ENCODE measurements at regions not wholly inside any gene's neighbourhood (a gene's known extent, or its start where the extent isn't known, plus 50 kb on each side); places are given as distances from the start of the nearest gene placed in this dataset.

DNA sequence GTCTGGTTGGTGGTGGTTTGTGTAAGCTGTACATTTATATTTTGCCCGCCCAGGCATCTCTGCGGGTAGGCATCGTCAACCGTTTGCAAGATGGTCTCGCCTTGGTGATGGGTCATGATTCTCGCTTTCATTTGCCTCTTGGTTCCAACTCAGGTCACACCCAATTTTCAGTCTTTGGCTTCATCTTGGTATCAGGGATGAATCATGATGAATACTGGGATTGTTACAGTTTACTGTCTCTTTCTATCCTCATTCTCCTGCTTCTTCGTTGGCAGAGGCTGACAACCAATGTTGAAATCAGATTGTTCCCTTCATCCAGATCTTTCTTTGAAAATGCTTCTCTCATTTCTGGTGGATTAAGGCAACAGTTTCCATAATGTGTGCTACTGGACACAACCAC, 129.7 kb upstream of the KAZN start:
- H3K27me3 Mint-ChIP-seq (ENCODE audit: low read depth): no peaks in the 10 kb centered on the region
- H3K9me3 Mint-ChIP-seq: no peaks in the 10 kb centered on the region
- no peak overlapping the region for H3K4me3 Mint-ChIP-seq
- DNase-seq (ENCODE audit: low read depth, low spot score): no peak
- TF ChIP-seq, protein P1, sequence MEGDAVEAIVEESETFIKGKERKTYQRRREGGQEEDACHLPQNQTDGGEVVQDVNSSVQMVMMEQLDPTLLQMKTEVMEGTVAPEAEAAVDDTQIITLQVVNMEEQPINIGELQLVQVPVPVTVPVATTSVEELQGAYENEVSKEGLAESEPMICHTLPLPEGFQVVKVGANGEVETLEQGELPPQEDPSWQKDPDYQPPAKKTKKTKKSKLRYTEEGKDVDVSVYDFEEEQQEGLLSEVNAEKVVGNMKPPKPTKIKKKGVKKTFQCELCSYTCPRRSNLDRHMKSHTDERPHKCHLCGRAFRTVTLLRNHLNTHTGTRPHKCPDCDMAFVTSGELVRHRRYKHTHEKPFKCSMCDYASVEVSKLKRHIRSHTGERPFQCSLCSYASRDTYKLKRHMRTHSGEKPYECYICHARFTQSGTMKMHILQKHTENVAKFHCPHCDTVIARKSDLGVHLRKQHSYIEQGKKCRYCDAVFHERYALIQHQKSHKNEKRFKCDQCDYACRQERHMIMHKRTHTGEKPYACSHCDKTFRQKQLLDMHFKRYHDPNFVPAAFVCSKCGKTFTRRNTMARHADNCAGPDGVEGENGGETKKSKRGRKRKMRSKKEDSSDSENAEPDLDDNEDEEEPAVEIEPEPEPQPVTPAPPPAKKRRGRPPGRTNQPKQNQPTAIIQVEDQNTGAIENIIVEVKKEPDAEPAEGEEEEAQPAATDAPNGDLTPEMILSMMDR (conservative IDR thresholded peaks at IDR 0.05): no peak
- no peaks in the 10 kb centered on the region for H3K36me3 Mint-ChIP-seq (ENCODE audit: low read depth)
- H3K4me1 Mint-ChIP-seq: no peaks in the 10 kb centered on the region
- no peak overlapping the region for H3K27ac Mint-ChIP-seq (ENCODE audit: unreplicated experiment)

DNA sequence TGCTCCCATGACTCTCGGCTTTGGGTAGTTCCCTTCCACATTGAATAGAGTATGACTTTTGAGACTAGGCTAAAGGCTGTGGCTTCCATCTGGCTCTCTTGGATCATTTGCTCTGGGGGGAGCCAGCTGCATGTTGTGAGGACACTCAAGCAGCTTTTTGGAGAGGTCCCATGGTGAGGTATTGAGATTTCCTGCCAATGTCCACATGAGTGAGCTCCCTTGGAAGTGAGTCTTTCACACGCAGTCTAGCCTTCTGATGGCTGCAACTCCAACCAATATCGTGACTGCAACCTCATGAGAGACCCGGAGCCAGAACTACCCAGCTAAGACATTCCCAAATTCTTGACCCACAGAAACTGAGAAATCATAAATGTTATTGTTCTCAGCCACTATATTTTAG, 127.7 kb upstream of the KAZN start:
- no peak overlapping the region for H3K27ac Mint-ChIP-seq (ENCODE audit: unreplicated experiment)
- no peaks in the 10 kb centered on the region for H3K4me1 Mint-ChIP-seq
- no peaks in the 10 kb centered on the region for H3K36me3 Mint-ChIP-seq (ENCODE audit: low read depth)
- H3K27me3 Mint-ChIP-seq (ENCODE audit: low read depth): peaks cover 3% of the 10 kb centered on the region
- DNase-seq (ENCODE audit: low read depth, low spot score): no peak
- H3K9me3 Mint-ChIP-seq: peaks cover 4% of the 10 kb centered on the region
- TF ChIP-seq, protein P1 (conservative IDR thresholded peaks at IDR 0.05): no peak
- no peak overlapping the region for H3K4me3 Mint-ChIP-seq

DNA sequence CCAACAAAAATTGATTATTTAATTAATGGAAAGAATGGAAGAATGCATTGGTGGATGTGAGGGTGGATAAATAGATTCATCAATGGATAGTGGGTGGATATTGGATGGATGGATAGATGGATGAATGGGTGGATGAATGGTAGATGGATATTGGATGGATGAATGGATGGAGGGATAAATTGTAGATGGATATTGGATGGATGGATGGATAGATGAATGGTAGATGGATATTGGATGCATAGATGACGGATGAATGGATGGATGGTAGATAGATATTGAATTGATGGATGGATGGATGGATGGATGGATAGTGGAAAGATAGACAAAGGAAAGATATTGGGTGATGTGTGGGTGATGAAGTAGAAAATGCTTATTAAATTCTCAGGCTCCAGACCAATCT, 123.6 kb upstream of the KAZN start:
- no peak overlapping the region for H3K27ac Mint-ChIP-seq (ENCODE audit: unreplicated experiment)
- TF ChIP-seq, protein P1 (conservative IDR thresholded peaks at IDR 0.05): no peak
- DNase-seq (ENCODE audit: low read depth, low spot score): no peak
- no peaks in the 10 kb centered on the region for H3K36me3 Mint-ChIP-seq (ENCODE audit: low read depth)
- no peak overlapping the region for H3K4me3 Mint-ChIP-seq
- no peaks in the 10 kb centered on the region for H3K4me1 Mint-ChIP-seq
- peaks cover 3% of the 10 kb centered on the region for H3K27me3 Mint-ChIP-seq (ENCODE audit: low read depth)
- peaks cover 4% of the 10 kb centered on the region for H3K9me3 Mint-ChIP-seq

DNA sequence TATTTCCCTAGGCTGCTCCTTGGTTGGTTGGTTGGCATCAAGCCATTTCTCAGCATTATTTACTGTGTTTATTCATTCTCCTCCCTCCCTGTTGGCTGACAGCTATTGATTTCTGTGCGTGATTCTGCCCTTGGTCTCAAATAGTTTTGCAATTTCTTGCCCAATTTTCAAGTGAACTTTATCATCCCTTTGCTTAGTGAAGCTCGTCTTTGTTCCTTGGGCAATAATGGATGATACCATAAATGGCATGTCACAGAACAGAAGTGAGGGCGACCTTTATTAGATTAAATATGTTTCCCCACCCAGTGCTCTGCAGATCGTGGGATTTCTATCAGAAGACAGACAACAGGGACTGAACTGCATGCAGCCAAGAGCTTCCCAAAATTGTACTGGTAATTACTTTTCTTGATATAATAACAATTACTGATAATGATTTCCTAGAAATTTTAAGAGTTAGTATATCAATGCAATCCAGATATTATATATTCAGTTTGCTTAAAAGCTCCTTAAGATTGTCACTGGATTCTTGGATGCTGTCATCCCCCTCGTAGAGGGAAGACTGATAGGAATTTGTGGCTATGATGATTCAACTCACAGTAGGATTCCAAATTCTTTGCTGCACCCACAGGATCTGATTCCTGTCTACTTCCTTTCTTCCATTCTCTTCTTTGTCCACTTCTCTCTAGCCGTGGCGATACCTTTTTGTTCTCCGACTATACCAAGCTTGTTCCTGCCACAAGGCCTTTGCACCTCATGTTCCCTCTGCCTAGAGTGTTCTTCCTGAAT, 122.1 kb upstream of the KAZN start:
- no peak overlapping the region for H3K27ac Mint-ChIP-seq (ENCODE audit: unreplicated experiment)
- H3K36me3 Mint-ChIP-seq (ENCODE audit: low read depth): no peaks in the 10 kb centered on the region
- H3K9me3 Mint-ChIP-seq: peaks cover 4% of the 10 kb centered on the region
- TF ChIP-seq, protein P1 (conservative IDR thresholded peaks at IDR 0.05): no peak
- H3K4me1 Mint-ChIP-seq: no peaks in the 10 kb centered on the region
- H3K4me3 Mint-ChIP-seq: no peak overlapping the region
- peaks cover 3% of the 10 kb centered on the region for H3K27me3 Mint-ChIP-seq (ENCODE audit: low read depth)
- no peak for DNase-seq (ENCODE audit: low read depth, low spot score)

DNA sequence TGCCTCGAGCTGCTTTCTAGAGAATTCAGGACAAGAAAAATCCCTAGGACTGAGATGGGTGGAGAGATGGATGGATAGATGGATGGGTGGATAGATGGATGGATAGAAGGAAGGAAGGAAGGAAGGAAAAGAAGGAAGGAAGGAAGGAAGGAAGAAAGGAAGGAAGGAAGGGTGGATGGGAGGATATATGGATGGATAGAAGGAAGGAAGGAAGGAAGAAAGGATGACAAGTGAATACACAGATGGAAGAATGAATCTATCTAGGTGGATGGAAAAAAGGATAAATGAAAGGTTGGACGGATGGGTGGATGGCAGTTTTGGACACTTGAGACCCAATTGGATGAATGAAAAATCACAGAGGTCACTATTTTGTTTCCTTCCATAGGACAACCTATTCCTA, 120.4 kb upstream of the KAZN start:
- peaks cover 3% of the 10 kb centered on the region for H3K27me3 Mint-ChIP-seq (ENCODE audit: low read depth)
- H3K4me1 Mint-ChIP-seq: no peaks in the 10 kb centered on the region
- H3K9me3 Mint-ChIP-seq: peaks cover 4% of the 10 kb centered on the region
- DNase-seq (ENCODE audit: low read depth, low spot score): no peak
- H3K4me3 Mint-ChIP-seq: no peak overlapping the region
- TF ChIP-seq, protein P1 (conservative IDR thresholded peaks at IDR 0.05): no peak
- H3K36me3 Mint-ChIP-seq (ENCODE audit: low read depth): no peaks in the 10 kb centered on the region
- H3K27ac Mint-ChIP-seq (ENCODE audit: unreplicated experiment): no peak overlapping the region
